HCT116 (cell line): ENCODE measurements at regions not wholly inside any gene's neighbourhood (a gene's known extent, or its start where the extent isn't known, plus 50 kb on each side); places are given as distances from the start of the nearest gene placed in this dataset.

Experiments used
- ATAC-seq: fragments of 200-7000 bp; cut with Tn5 transposase; 2 replicates; pipeline ENCODE4 v1.9.1; 2020; ENCODE audit warnings: mild to moderate bottlenecking, moderate library complexity
- BruUV-seq: library from RNA; stranded (reverse); fragments of 400-500 nt; replicated peaks from 2 replicates; lab custom pipeline; 2021; lab: Mats Ljungman, UMichigan
- CTCF ChIA-PET: fragments of 300-600 bp; sonication (Branson Sonifier 250); formaldehyde crosslinking; loops from one replicate; lab custom pipeline; 2021; ENCODE audit warnings: antibody characterized with exemption; lab: Charles Lee
- POLR2A ChIA-PET: fragments of 300-600, 350-600 bp; sonication (Branson Sonifier 250); formaldehyde crosslinking; loops from one replicate; lab custom pipeline; 2021; ENCODE audit warnings: antibody characterized with exemption; lab: Charles Lee
- RAD21 ChIA-PET, 2 experiments: fragments of 300-600 bp; sonication (Branson Sonifier 250); formaldehyde crosslinking; loops; one replicate each; lab custom pipeline; 2023; ENCODE audit warnings: low total read pairs in 2 of 2; ENCODE audit not compliant: uncharacterized antibody in 2 of 2, unreplicated experiment in 2 of 2, low non-redundant PET in 1 of 2; lab: Charles Lee
- DNase-seq: peaks from one replicate; pipeline ENCODE4 v3.0.0-alpha.2; 2010; ENCODE audit warnings: low read depth, low spot score
- H2AFZ ChIP-seq: fragments of 200-600 bp; shearing (Covaris generic), sonication (generic); 2 replicates; pipeline ENCODE4 v1.6.1; 2017; ENCODE audit warnings: low read depth, mixed run types, mixed read lengths, antibody characterized with exemption, low read length; ENCODE audit not compliant: poor library complexity, severe bottlenecking
- H3K27ac ChIP-seq: 2 replicates; pipeline ENCODE4 v1.5.1; 2012; ENCODE audit warnings: low read depth, low read length
- H3K27me3 ChIP-seq: fragments of 200-600 bp; sonication (generic); 2 replicates; pipeline ENCODE4 v1.6.1; 2016; ENCODE audit warnings: mixed run types, low read length, mixed read lengths; ENCODE audit not compliant: insufficient read depth
- H3K36me3 ChIP-seq, 2 experiments: fragments of 200-500 bp in 1 of 2; fragments of 200-600 bp in 1 of 2; sonication (Bioruptor generic) in 1 of 2; sonication (generic) in 1 of 2; 2 replicates each; pipeline versions ENCODE4 v1.5.1 to v1.6.1; 2014 to 2016; ENCODE audit warnings: low read length in 2 of 2, inconsistent platforms in 1 of 2, mixed read lengths in 1 of 2, mixed run types in 1 of 2; ENCODE audit not compliant: insufficient read depth in 2 of 2, control insufficient read depth in 1 of 2
- H3K4me1 ChIP-seq, 2 experiments: fragments of 200-600 bp in 1 of 2; sonication (generic) in 1 of 2; 2 replicates each; pipeline versions ENCODE4 v1.5.1 to v1.6.1; 2012 to 2017; ENCODE audit warnings: low read length in 2 of 2, inconsistent platforms in 1 of 2, mild to moderate bottlenecking in 1 of 2, mixed read lengths in 1 of 2, mixed run types in 1 of 2, moderate library complexity in 1 of 2; ENCODE audit not compliant: insufficient read depth in 2 of 2, control insufficient read depth in 1 of 2
- H3K4me2 ChIP-seq: fragments of 200-600 bp; sonication (generic); 2 replicates; pipeline ENCODE4 v1.6.1; 2017; ENCODE audit warnings: mixed run types, low read length, mixed read lengths
- H3K4me3 ChIP-seq, 2 experiments: fragments of 200-600 bp in 1 of 2; sonication (generic) in 1 of 2; replicated peaks in 1 of 2; 2 replicates each; pipeline ENCODE4 v1.5.1; 2011 to 2016; ENCODE audit warnings: low read length in 2 of 2, control low read depth in 1 of 2, low read depth in 1 of 2, mild to moderate bottlenecking in 1 of 2, mixed read lengths in 1 of 2, mixed run types in 1 of 2
- H3K79me2 ChIP-seq: fragments of 200-600 bp; sonication (generic); 2 replicates; pipeline ENCODE4 v1.6.1; 2017; ENCODE audit warnings: mild to moderate bottlenecking, mixed run types, low read length, moderate library complexity, mixed read lengths; ENCODE audit not compliant: insufficient read depth
- H3K9ac ChIP-seq: fragments of 200-600 bp; sonication (generic); 2 replicates; pipeline ENCODE4 v1.6.1; 2016; ENCODE audit warnings: low read length, mixed read lengths
- H3K9me2 ChIP-seq: fragments of 200-600 bp; sonication (generic), shearing (Covaris generic); 2 replicates; pipeline ENCODE4 v1.6.1; 2017; ENCODE audit warnings: mixed run types, mild to moderate bottlenecking, moderate library complexity; ENCODE audit not compliant: insufficient read depth
- H3K9me3 ChIP-seq, 2 experiments: fragments of 200-500 bp in 1 of 2; fragments of 200-600 bp in 1 of 2; sonication (Bioruptor generic) in 1 of 2; sonication (generic) in 1 of 2; 2 replicates each; pipeline ENCODE4 v1.6.1; 2014 to 2017; ENCODE audit warnings: low read length in 2 of 2, mixed read lengths in 2 of 2, inconsistent platforms in 1 of 2, low read depth in 1 of 2, mild to moderate bottlenecking in 1 of 2, mixed run types in 1 of 2, moderate library complexity in 1 of 2; ENCODE audit not compliant: control insufficient read depth in 1 of 2, insufficient read depth in 1 of 2
- H4K20me1 ChIP-seq: fragments of 200-600 bp; sonication (generic), shearing (Covaris generic); 2 replicates; pipeline ENCODE4 v1.6.1; 2017; ENCODE audit warnings: mixed run types, mild to moderate bottlenecking, moderate library complexity; ENCODE audit not compliant: insufficient read depth
- CBX3 ChIP-seq: IDR thresholded peaks from 2 replicates; pipeline ENCODE4 v1.6.1; 2012; ENCODE audit warnings: low read depth
- CEBPB ChIP-seq: IDR thresholded peaks from 2 replicates; pipeline ENCODE4 v1.6.1; 2012; ENCODE audit warnings: low read depth
- EGR1 ChIP-seq: IDR thresholded peaks from 2 replicates; pipeline ENCODE4 v1.6.1; 2012; ENCODE audit warnings: low read depth
- ELF1 ChIP-seq: IDR thresholded peaks from 2 replicates; pipeline ENCODE4 v1.6.1; 2012; ENCODE audit warnings: low read depth, borderline replicate concordance
- EZH2 ChIP-seq: fragments of 200-600 bp; sonication (generic); IDR thresholded peaks from 2 replicates; pipeline ENCODE4 v1.6.1; 2017; ENCODE audit warnings: antibody characterized with exemption, mixed run types
- EZH2phosphoT487 ChIP-seq: fragments of 200-600 bp; IDR thresholded peaks from 2 replicates; pipeline ENCODE4 v1.6.1; 2018; ENCODE audit warnings: antibody characterized with exemption, borderline replicate concordance
- FOSL1 ChIP-seq: IDR thresholded peaks from 2 replicates; pipeline ENCODE4 v1.6.1; 2012; ENCODE audit warnings: low read depth
- JUND ChIP-seq: IDR thresholded peaks from 2 replicates; pipeline ENCODE4 v1.6.1; 2012
- POLR2A ChIP-seq: IDR thresholded peaks from 2 replicates; pipeline ENCODE4 v1.7.0; 2011; ENCODE audit warnings: borderline replicate concordance; ENCODE audit not compliant: insufficient read depth, insufficient read length; ENCODE audit errors: extremely low read depth
- POLR2AphosphoS5 ChIP-seq: IDR thresholded peaks from 2 replicates; pipeline ENCODE4 v1.6.1; 2011; ENCODE audit warnings: mild to moderate bottlenecking, low read depth, low read length, moderate library complexity
- RAD21 ChIP-seq: IDR thresholded peaks from 2 replicates; pipeline ENCODE4 v1.6.1; 2012; ENCODE audit warnings: low read depth, mild to moderate bottlenecking
- REST ChIP-seq: IDR thresholded peaks from 2 replicates; pipeline ENCODE4 v1.6.1; 2012; ENCODE audit warnings: low read depth
- SP1 ChIP-seq: IDR thresholded peaks from 2 replicates; pipeline ENCODE4 v1.6.1; 2012; ENCODE audit warnings: low read depth
- TCF7L2 ChIP-seq: IDR thresholded peaks from 2 replicates; pipeline ENCODE4 v1.7.0; 2011; ENCODE audit warnings: borderline replicate concordance, inconsistent platforms; ENCODE audit not compliant: insufficient read depth, insufficient read length; ENCODE audit errors: extremely low read depth
- ZFX ChIP-seq: fragments of 450-650 bp; IDR thresholded peaks from 2 replicates; pipeline ENCODE4 v1.6.1; 2017
- intact Hi-C: fragments of 100-400 bp; cut with micrococcal nuclease; formaldehyde crosslinking; loops from 2 replicates; pipeline ENCODE4 v1.10.0; 2022
- TF ChIP-seq, protein P1 (sequence below): IDR thresholded peaks from 2 replicates; pipeline ENCODE4 v1.6.1; 2012
- TF ChIP-seq, protein P2 (sequence below): IDR thresholded peaks from 2 replicates; pipeline ENCODE4 v1.6.1; 2012

DNA sequence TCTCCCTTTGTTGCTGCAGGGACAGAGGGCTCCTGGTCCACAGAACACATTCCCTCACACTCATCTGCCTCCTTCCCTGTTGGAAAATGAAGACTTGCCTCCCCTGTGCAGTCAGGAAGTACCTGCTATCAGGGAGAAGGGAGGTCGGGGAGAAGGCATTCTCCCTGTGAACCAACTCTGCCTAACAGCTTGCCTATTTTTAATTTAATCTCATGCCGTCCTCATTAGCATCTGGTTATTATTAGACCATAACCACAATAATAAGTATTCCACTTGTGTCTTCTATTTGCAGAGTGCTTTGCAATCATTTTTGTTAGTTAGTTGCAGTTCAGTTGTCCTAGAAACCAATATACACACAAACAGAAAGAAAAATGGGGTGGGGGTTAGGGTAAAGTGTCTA lies 232.6 kb upstream of the SKOR2 start:
- no peaks in the 10 kb centered on the region for H3K9me2 ChIP-seq
- DNase-seq = no peak
- no peaks in the 10 kb centered on the region for H3K4me1 ChIP-seq
- POLR2A ChIA-PET = no interaction called here
- H2AFZ ChIP-seq = no peak overlapping the region
- ATAC-seq = no peak
- intact Hi-C loops = no loop called here
- no peak overlapping the region for H3K9ac ChIP-seq
- H4K20me1 ChIP-seq = no peaks in the 10 kb centered on the region
- RAD21 ChIA-PET = no interaction called here
- no peak for TF ChIP-seq TCF7L2
- TF ChIP-seq CEBPB = no peak
- no peak for TF ChIP-seq JUND
- TF ChIP-seq, protein P1, sequence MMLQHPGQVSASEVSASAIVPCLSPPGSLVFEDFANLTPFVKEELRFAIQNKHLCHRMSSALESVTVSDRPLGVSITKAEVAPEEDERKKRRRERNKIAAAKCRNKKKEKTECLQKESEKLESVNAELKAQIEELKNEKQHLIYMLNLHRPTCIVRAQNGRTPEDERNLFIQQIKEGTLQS = no peak
- no peak for TF ChIP-seq ZFX
- no peak for TF ChIP-seq ELF1
- TF ChIP-seq EZH2 = no peak
- TF ChIP-seq POLR2AphosphoS5 = no peak
- TF ChIP-seq EGR1 = no peak
- no peak for TF ChIP-seq FOSL1
- TF ChIP-seq, protein P2, sequence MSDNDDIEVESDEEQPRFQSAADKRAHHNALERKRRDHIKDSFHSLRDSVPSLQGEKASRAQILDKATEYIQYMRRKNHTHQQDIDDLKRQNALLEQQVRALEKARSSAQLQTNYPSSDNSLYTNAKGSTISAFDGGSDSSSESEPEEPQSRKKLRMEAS = no peak
- TF ChIP-seq EZH2phosphoT487 = no peak
- TF ChIP-seq RAD21 = no peak
- TF ChIP-seq POLR2A = no peak
- no peak for TF ChIP-seq CBX3
- TF ChIP-seq SP1 = no peak
- TF ChIP-seq REST = no peak
- H3K79me2 ChIP-seq = no peaks in the 10 kb centered on the region
- H3K4me2 ChIP-seq = no peak overlapping the region
- no peaks in the 10 kb centered on the region for H3K9me3 ChIP-seq
- H3K4me3 ChIP-seq = no peak overlapping the region
- CTCF ChIA-PET = no interaction called here
- H3K27me3 ChIP-seq = peaks cover 66% of the 10 kb centered on the region
- no peaks in the 10 kb centered on the region for H3K36me3 ChIP-seq
- no peak overlapping the region for H3K27ac ChIP-seq
- no TSS peak for BruUV-seq
